ENCODE measurements at regions not wholly inside any gene's neighbourhood (a gene's known extent, or its start where the extent isn't known, plus 50 kb on each side); places are given as distances from the start of the nearest gene placed in this dataset.
"Not testable (repeated sequence)": the region's sequence is repeated elsewhere in the genome, so short reads cannot be mapped to it uniquely, and the experiment has no call there.

DNA sequence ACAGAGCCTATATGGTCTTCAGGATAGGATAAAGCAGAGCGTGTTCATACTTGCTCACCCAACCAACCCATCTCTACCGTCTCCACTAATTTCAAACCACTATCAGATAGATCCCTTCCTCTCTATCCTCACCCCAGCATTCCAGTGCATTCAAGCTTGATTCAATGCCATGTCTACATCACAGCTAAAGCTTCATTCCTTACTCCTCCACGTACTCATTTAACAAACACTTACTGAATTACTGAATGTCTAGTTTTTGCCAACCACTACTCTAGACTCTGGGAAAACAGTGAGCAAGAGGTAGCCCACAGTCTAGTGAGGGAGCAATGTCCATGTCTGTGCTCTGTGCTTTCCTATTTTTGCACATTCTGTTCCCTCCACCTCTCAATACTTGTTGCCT is 163.5 kb upstream of the MSX2 start:
- DNase-seq (ENCODE audit: low read depth): no peak
- H3K4me3 ChIP-seq (ENCODE audit: low read depth, low read length): no peak overlapping the region
- TF ChIP-seq, protein P1, sequence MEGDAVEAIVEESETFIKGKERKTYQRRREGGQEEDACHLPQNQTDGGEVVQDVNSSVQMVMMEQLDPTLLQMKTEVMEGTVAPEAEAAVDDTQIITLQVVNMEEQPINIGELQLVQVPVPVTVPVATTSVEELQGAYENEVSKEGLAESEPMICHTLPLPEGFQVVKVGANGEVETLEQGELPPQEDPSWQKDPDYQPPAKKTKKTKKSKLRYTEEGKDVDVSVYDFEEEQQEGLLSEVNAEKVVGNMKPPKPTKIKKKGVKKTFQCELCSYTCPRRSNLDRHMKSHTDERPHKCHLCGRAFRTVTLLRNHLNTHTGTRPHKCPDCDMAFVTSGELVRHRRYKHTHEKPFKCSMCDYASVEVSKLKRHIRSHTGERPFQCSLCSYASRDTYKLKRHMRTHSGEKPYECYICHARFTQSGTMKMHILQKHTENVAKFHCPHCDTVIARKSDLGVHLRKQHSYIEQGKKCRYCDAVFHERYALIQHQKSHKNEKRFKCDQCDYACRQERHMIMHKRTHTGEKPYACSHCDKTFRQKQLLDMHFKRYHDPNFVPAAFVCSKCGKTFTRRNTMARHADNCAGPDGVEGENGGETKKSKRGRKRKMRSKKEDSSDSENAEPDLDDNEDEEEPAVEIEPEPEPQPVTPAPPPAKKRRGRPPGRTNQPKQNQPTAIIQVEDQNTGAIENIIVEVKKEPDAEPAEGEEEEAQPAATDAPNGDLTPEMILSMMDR (IDR thresholded peaks at IDR 0.05; ENCODE audit: low read depth, low read length, missing control alignments): no peak

DNA sequence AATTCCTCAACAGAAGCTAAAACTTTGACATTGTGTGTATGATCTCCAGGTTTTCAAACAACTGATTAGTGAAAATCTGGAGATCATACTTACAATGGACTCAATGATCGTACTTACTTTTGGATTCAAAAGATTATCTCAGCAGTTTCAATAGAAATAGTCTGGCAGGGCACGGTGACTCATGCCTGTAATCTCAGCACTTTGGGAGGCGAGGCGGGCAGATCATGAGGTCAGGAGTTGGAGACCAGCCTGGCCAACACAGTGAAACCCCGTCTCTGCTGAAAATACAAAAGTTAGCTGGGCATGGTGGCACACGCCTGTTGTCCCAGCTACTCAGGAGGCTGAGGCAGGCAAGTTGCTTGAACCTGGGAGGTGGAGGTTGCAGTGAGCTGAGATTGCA is 161.3 kb upstream of the MSX2 start:
- H3K4me3 ChIP-seq (ENCODE audit: low read depth, low read length); DNase-seq (ENCODE audit: low read depth): not testable (repeated sequence)

DNA sequence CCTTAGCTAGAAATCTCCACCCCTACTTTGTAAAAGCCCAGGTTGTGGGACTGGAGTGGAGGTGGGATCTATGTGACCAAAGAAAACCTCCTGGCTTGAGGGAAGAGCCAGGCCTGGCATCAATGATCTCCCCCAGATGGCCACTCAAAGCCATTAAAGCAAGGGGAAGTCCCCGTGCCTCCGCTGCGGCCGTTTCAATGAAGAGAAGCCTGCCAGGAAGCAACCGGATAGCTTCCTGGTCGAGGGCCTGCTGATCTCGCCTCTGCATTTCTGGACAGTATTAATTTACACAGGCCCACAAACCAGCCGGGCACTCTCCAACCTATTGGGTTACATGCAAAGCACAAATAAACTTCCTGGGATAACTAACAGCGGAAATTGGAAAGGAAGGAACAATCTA is 160.5 kb upstream of the MSX2 start:
- H3K4me3 ChIP-seq (ENCODE audit: low read depth, low read length): no peak overlapping the region
- TF ChIP-seq, protein P1 (IDR thresholded peaks at IDR 0.05; ENCODE audit: low read depth, low read length, missing control alignments): no peak
- DNase-seq (ENCODE audit: low read depth): no peak

DNA sequence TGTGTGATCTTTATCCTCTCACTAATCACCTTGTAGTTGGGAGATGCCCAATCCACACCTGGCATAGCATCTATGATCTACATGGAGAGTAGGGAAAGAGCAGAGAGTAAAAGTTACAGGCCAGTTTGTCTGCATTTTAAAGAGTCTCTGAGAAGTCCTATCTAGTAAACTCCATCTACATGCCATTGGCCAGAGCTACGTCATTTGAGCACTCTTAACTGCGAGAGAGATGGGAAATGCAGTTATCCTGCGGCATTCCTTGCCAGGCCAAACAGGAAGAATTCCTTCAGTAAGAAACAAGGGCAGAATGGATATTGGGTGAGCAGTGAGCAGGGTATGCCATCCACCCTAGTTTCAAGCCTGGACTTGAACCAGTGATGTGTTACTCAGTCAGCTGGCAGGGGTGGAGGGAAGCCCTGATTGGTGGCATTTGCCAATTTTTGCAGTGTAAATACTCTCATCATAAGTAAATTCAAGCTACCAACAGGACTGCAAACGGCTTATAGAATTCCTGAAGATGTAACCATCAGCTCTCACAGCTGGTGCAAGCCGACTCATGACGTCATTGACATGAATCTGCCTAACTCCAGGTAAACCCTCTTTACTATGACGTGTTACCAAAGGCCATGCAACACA is 156.8 kb upstream of the MSX2 start:
- no peak overlapping the region for H3K4me3 ChIP-seq (ENCODE audit: low read depth, low read length)
- TF ChIP-seq, protein P1 (IDR thresholded peaks at IDR 0.05; ENCODE audit: low read depth, low read length, missing control alignments): no peak

DNA sequence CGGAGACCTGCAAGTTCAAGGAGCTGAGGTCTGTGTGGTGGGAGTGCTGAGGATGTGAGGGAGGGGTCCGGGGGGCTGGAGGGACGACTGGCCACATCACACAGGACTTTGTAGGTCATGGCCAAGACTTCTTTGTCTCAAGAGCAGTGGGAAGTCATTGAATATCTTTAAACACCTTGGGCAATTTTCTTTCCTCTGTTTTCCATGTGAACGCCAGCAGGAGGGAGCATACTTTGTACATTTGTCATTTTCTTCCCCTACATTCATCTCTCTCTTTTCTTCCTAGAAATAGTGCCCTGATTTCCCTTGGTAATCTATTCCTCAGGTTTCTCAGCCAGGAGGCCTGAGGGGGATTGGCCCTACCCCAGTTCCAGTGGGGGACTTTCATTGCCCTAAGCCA is 153.7 kb upstream of the MSX2 start:
- DNase-seq (ENCODE audit: low read depth): no peak
- H3K4me3 ChIP-seq (ENCODE audit: low read depth, low read length): no peak overlapping the region
- TF ChIP-seq, protein P1 (IDR thresholded peaks at IDR 0.05; ENCODE audit: low read depth, low read length, missing control alignments): no peak

More for the DNA sequence above, 156.8 kb upstream of the MSX2 start:
- DNase-seq (ENCODE audit: low read depth): no peak

DNA sequence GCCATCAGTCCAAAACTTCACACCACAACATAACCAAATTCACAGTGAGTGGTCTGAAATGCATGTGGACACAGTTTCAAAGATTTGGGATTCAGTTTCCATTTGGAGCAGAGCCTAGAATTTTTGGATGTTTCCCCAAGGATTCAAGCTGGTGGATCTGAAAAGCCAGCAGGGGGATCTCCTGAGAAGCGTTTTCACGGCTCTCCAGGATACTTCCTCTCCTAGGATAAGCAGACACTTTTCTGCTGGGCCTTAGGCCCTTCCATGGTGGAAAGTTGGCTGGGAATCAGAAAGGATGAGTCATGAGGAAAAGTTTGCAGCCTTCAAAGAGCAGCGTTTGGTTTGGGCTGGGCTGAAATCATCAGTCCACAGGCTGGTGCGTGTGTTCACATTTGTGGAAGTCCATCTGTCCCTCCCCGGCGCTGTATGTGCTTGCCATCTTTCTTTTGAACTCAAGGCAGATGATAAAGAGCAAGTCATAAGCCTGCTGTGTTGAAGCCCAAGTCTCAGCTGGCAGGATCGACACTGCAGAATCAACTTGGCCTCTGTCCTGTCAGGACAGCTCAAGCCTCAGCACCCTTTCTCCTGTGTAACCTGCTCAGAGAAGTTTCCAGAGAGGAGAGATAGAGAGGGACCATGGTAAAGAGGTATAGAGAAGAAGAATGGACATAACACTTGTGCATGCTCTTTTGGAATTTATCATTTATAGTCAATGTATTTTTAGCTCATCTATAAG is 152.6 kb upstream of the MSX2 start:
- H3K4me3 ChIP-seq (ENCODE audit: low read depth, low read length): no peak overlapping the region
- TF ChIP-seq, protein P1 (IDR thresholded peaks at IDR 0.05; ENCODE audit: low read depth, low read length, missing control alignments): no peak
- DNase-seq (ENCODE audit: low read depth): no peak

DNA sequence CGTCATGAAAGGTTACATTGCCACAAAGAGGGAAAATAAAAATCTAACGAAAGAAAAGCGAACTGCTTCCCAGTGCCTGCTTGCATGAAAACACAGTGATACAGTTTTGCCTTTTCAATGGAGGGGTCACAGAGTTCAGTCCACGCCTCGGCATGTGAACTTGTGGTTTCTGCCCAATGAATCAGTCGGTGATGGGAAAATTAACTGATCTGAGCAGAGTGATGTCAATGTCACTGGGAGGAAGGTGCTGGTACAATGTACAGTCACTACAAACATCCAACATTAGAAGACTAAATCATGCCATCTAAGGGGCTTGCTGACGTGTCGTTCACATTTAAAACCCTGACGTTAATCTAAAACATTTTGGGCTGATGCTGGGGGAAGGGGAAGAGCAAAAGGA is 151.8 kb upstream of the MSX2 start:
- TF ChIP-seq, protein P1 (IDR thresholded peaks at IDR 0.05; ENCODE audit: low read depth, low read length, missing control alignments): no peak
- no peak for DNase-seq (ENCODE audit: low read depth)
- H3K4me3 ChIP-seq (ENCODE audit: low read depth, low read length): no peak overlapping the region

Measured in GM12864 (cell line).